Activated T-helper 1 cell treated with anti-CD3 and anti-CD28 coated beads, Interleukin-12 subunit alpha, Interleukin-12 subunit beta, Interleukin-2, Interleukin-4 antibody, amounts not matched to agents 30 ng/mL and 10 ng/mL and 1 ng/mL, durations not matched to agents 14 hours and 24 hours and 36 hours (primary cell): ENCODE measurements at regions not wholly inside any gene's neighbourhood (a gene's known extent, or its start where the extent isn't known, plus 50 kb on each side); places are given as distances from the start of the nearest gene placed in this dataset.

Experiments
- DNase-seq: peaks from one replicate; pipeline ENCODE4 v3.0.0; 2021; ENCODE audit warnings: low spot score
- H3K27ac Mint-ChIP-seq: one replicate; pipeline ENCODE4 v1.8.0; 2021; ENCODE audit warnings: mild to moderate bottlenecking, mixed read lengths
- H3K27me3 Mint-ChIP-seq: one replicate; pipeline ENCODE4 v1.8.0; 2022; ENCODE audit warnings: mild to moderate bottlenecking, moderate library complexity, mixed read lengths; ENCODE audit not compliant: insufficient read depth
- H3K36me3 Mint-ChIP-seq: one replicate; pipeline ENCODE4 v1.8.0; 2021; ENCODE audit warnings: low read depth, mixed read lengths
- H3K4me1 Mint-ChIP-seq: one replicate; pipeline ENCODE4 v1.8.0; 2021; ENCODE audit warnings: low read depth, mixed read lengths
- H3K4me3 Mint-ChIP-seq: one replicate; pipeline ENCODE4 v1.8.0; 2021; ENCODE audit warnings: mild to moderate bottlenecking, moderate library complexity, mixed read lengths
- H3K9me3 Mint-ChIP-seq: one replicate; pipeline ENCODE4 v1.8.0; 2021; ENCODE audit warnings: mixed read lengths
- intact Hi-C: fragments of 100-400 bp; cut with micrococcal nuclease; formaldehyde crosslinking; loops from one replicate; pipeline ENCODE4 v1.15.1; 2024

DNA sequence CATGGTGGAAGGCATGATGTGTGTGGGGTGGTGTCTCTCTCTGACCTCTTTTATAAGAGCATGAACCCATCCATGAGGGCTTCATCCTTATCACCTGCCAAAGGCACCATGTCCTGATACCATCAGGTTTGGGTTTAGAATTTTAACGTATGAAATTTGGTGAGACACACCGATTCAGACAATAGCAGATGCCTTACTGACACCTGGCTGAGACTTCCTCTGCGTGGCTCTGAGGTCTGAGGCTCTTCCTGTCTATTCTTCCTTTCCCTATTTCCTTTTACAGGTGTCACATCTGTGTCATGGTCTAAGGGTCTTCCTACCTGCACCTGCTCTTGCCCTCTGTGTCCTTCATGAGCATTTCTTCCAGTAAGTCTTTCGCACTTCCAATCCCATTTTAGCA, 320.7 kb upstream of the CLNK start:
- H3K27me3 Mint-ChIP-seq = peaks cover 7% of the 10 kb centered on the region
- no peak overlapping the region for H3K4me3 Mint-ChIP-seq
- intact Hi-C loops = no loop called here
- H3K9me3 Mint-ChIP-seq = peaks cover 4% of the 10 kb centered on the region
- no peak overlapping the region for H3K27ac Mint-ChIP-seq
- no peak for DNase-seq
- no peaks in the 10 kb centered on the region for H3K4me1 Mint-ChIP-seq
- H3K36me3 Mint-ChIP-seq = no peaks in the 10 kb centered on the region

GRCh38 chr4:11004818-11005217, 320.2 kb upstream of the CLNK start:
- peaks cover 7% of the 10 kb centered on the region for H3K27me3 Mint-ChIP-seq
- H3K27ac Mint-ChIP-seq = no peak overlapping the region
- peaks cover 4% of the 10 kb centered on the region for H3K9me3 Mint-ChIP-seq
- H3K36me3 Mint-ChIP-seq = no peaks in the 10 kb centered on the region
- H3K4me3 Mint-ChIP-seq = no peak overlapping the region
- intact Hi-C loops = no loop called here
- DNase-seq = no peak
- H3K4me1 Mint-ChIP-seq = no peaks in the 10 kb centered on the region

GRCh38 chr4:11002961-11003360, 318.4 kb upstream of the CLNK start:
- no peak overlapping the region for H3K27ac Mint-ChIP-seq
- DNase-seq = no peak
- no peaks in the 10 kb centered on the region for H3K9me3 Mint-ChIP-seq
- no peak overlapping the region for H3K4me3 Mint-ChIP-seq
- H3K4me1 Mint-ChIP-seq = no peaks in the 10 kb centered on the region
- peaks cover 6% of the 10 kb centered on the region for H3K27me3 Mint-ChIP-seq
- no peaks in the 10 kb centered on the region for H3K36me3 Mint-ChIP-seq
- intact Hi-C loops = no loop called here

DNA sequence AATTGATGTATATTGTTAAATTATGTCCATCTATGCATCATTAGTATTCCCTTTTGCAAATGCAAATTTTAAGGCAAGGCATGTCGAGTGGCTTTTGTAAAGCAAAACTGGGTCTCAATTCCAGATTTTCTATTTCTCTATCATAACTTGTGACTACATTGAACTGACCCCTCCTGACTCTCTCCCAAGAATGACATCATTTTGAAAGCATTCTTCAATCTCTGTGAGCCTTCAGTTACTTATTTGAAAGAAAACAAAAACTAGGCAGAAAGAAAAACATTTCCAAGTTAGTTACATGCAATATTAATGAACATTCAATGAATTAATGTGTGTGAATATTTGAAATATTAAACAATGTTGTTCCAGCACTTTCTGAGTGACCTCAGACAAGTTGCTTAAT, 314.3 kb upstream of the CLNK start:
- no peaks in the 10 kb centered on the region for H3K4me1 Mint-ChIP-seq
- no peak overlapping the region for H3K27ac Mint-ChIP-seq
- no peaks in the 10 kb centered on the region for H3K9me3 Mint-ChIP-seq
- no peak for DNase-seq
- H3K27me3 Mint-ChIP-seq = peaks cover 2% of the 10 kb centered on the region
- no peaks in the 10 kb centered on the region for H3K36me3 Mint-ChIP-seq
- H3K4me3 Mint-ChIP-seq = no peak overlapping the region
- intact Hi-C loops = no loop called here

GRCh38 chr4:10984815-10985214, 300.2 kb upstream of the CLNK start:
- Mint-ChIP-seq H3K36me3 (no peaks in the 10 kb centered on the region), H3K27ac (no peak overlapping the region), H3K9me3 (no peaks in the 10 kb centered on the region), H3K4me3 (no peak overlapping the region), H3K27me3 (no peaks in the 10 kb centered on the region), H3K4me1 (no peaks in the 10 kb centered on the region)
- intact Hi-C loops = no loop called here
- no peak for DNase-seq

DNA sequence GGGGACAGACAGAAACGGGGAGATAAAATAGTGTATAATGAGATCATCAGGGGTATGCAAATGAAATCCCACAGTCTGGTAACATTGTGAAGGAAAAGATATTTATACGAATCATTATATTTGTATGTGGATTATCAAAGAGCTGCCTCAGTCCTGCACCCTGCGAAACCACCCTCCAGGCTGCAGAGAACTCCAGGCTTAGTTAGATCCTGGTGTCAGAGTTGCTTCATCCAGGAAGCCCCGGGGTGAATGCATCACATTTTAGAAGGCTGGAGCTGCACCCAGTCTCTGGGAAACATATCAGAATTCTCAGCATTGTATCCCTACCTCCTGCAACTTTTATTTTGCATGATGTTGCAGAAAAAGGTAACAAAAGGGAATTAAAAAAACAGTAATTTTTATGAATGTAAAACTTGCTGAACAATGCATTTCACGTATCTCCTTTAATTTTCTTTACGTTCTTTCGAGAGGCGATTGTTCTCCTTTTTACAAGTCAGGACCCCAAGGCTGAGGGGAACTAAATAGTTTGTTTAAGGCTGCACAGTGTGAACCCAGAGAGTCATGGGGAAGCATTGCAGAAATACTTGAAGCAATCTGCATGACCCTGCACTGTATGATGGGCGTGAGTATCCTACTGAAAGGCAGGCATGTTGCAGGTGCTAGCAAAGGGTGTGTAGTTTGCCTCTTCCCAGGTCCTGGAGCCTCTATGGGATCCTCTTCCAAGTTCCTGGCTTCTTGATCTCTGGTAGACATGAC, 299.5 kb upstream of the CLNK start:
- no peaks in the 10 kb centered on the region for H3K27me3 Mint-ChIP-seq
- H3K4me3 Mint-ChIP-seq = no peak overlapping the region
- DNase-seq = no peak
- no peaks in the 10 kb centered on the region for H3K36me3 Mint-ChIP-seq
- no peaks in the 10 kb centered on the region for H3K9me3 Mint-ChIP-seq
- no peaks in the 10 kb centered on the region for H3K4me1 Mint-ChIP-seq
- intact Hi-C loops = no loop called here
- no peak overlapping the region for H3K27ac Mint-ChIP-seq

GRCh38 chr4:10983268-10983667, 298.7 kb upstream of the CLNK start:
- no peak for DNase-seq
- no peaks in the 10 kb centered on the region for H3K4me1 Mint-ChIP-seq
- H3K27me3 Mint-ChIP-seq = no peaks in the 10 kb centered on the region
- no peak overlapping the region for H3K27ac Mint-ChIP-seq
- H3K36me3 Mint-ChIP-seq = no peaks in the 10 kb centered on the region
- intact Hi-C loops = no loop called here
- no peaks in the 10 kb centered on the region for H3K9me3 Mint-ChIP-seq
- H3K4me3 Mint-ChIP-seq = no peak overlapping the region

- Mint-ChIP-seq H3K27me3 (no peaks in the 10 kb centered on the region), H3K36me3 (no peaks in the 10 kb centered on the region), H3K9me3 (no peaks in the 10 kb centered on the region), H3K27ac (no peak overlapping the region), H3K4me1 (no peaks in the 10 kb centered on the region), H3K4me3 (no peak overlapping the region)
- intact Hi-C loops = no loop called here
- DNase-seq = no peak
Measured at GRCh38 chr4:10982305-10982704, 297.7 kb upstream of the CLNK start.

- Mint-ChIP-seq H3K27ac (no peak overlapping the region), H3K9me3 (no peaks in the 10 kb centered on the region), H3K36me3 (no peaks in the 10 kb centered on the region), H3K4me1 (no peaks in the 10 kb centered on the region), H3K4me3 (no peak overlapping the region), H3K27me3 (no peaks in the 10 kb centered on the region)
- DNase-seq = no peak
- intact Hi-C loops = no loop called here
Measured at GRCh38 chr4:10981576-10981975, 297.0 kb upstream of the CLNK start.

DNA sequence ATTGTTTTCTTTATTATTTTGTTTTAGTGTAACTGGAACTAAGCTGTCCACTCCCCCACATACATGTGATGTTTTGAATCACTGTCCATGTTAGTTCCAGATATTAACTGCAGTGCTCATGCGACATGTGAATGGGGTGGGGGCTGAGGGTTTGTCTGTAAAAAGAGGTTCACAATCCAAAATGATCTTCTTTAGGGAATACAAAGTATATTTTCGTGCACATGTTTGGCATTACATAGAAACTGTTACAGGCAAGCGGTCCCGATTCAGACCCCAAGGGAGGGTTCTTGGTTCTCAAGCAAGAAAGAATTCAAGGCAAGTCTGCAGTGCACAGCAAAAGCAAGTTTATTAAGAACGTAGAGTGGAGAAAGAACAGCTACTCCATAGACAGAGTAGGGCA, 296.5 kb upstream of the CLNK start:
- H3K27ac Mint-ChIP-seq = no peak overlapping the region
- intact Hi-C loops = no loop called here
- no peaks in the 10 kb centered on the region for H3K9me3 Mint-ChIP-seq
- no peak for DNase-seq
- H3K36me3 Mint-ChIP-seq = no peaks in the 10 kb centered on the region
- H3K27me3 Mint-ChIP-seq = no peaks in the 10 kb centered on the region
- H3K4me1 Mint-ChIP-seq = no peaks in the 10 kb centered on the region
- no peak overlapping the region for H3K4me3 Mint-ChIP-seq

DNA sequence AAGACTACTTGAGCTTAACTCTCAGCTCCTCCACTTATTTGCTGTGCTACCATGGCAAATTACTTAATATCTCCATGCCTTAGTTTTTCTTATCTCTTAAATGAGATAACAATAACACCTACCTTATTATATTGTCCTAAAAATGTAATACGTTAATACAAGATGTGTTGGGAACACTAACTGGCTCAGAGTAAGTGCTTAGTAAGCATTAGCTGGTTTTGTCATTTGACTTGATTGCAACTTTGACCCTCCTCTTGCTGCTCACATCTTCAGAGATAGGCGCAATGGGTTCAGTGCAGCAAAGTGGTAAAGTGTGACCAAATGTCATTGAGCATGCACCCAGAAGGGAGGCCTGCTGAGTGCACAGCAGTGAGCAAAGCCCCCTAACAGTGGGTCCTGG, 294.5 kb upstream of the CLNK start:
- H3K27me3 Mint-ChIP-seq = peaks cover 2% of the 10 kb centered on the region
- H3K36me3 Mint-ChIP-seq = no peaks in the 10 kb centered on the region
- intact Hi-C loops = no loop called here
- no peak overlapping the region for H3K4me3 Mint-ChIP-seq
- DNase-seq = no peak
- no peaks in the 10 kb centered on the region for H3K4me1 Mint-ChIP-seq
- no peak overlapping the region for H3K27ac Mint-ChIP-seq
- peaks cover 10% of the 10 kb centered on the region for H3K9me3 Mint-ChIP-seq

DNA sequence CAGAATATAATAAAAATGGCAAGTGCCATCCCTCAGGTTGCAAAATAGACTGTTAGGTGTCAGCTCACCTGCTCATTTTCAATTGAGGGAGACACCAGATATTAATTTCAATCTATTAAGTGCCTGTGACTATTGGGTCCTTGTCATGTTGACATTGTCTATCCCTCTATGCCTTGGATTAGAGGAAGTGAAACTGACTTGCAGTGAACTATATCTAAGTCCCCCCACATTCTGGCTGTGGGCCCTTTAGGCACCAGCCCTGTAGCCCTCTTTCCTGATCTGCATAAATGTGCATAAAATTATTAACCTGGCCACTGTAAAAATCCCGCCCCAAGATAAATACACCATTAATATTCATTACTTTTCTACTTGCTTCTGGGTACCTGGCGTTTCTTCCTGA, 293.0 kb upstream of the CLNK start:
- Mint-ChIP-seq H3K27ac (no peak overlapping the region), H3K4me3 (no peak overlapping the region), H3K9me3 (peaks cover 11% of the 10 kb centered on the region), H3K36me3 (no peaks in the 10 kb centered on the region), H3K27me3 (peaks cover 2% of the 10 kb centered on the region), H3K4me1 (no peaks in the 10 kb centered on the region)
- DNase-seq = no peak
- intact Hi-C loops = no loop called here

DNA sequence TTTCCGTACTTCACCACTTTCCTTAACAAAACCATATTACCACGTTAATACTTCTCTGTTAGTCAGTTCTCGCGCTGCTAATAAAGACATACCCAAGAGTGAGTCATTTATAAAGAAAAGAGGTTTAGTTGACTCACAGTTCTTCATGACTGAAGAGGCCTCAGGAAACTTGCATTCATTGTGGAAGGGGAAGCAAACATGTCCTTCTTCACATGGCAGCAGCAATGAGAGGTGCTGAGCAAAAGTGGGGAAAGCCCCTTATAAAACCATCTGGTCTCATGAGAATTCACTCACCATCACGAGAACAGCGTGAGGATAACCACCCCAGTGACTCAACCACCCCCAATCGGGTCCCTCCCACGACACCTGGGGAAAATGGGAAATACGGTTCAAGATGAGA, 289.8 kb upstream of the CLNK start:
- H3K36me3 Mint-ChIP-seq = no peaks in the 10 kb centered on the region
- no peak for DNase-seq
- peaks cover 3% of the 10 kb centered on the region for H3K27me3 Mint-ChIP-seq
- H3K27ac Mint-ChIP-seq = no peak overlapping the region
- H3K4me1 Mint-ChIP-seq = no peaks in the 10 kb centered on the region
- H3K9me3 Mint-ChIP-seq = peaks cover 11% of the 10 kb centered on the region
- no peak overlapping the region for H3K4me3 Mint-ChIP-seq
- intact Hi-C loops = no loop called here

GRCh38 chr4:10973686-10974085, 289.1 kb upstream of the CLNK start:
- H3K27me3 Mint-ChIP-seq = peaks cover 3% of the 10 kb centered on the region
- intact Hi-C loops = no loop called here
- no peaks in the 10 kb centered on the region for H3K36me3 Mint-ChIP-seq
- H3K4me3 Mint-ChIP-seq = no peak overlapping the region
- peaks cover 5% of the 10 kb centered on the region for H3K4me1 Mint-ChIP-seq
- no peak for DNase-seq
- H3K27ac Mint-ChIP-seq = no peak overlapping the region
- H3K9me3 Mint-ChIP-seq = peaks cover 11% of the 10 kb centered on the region
